Ectodermal cell (in vitro differentiated cells): ENCODE measurements at regions not wholly inside any gene's neighbourhood (a gene's known extent, or its start where the extent isn't known, plus 50 kb on each side); places are given as distances from the start of the nearest gene placed in this dataset.

Experiments used
- H3K27ac ChIP-seq: 2 replicates; pipeline ENCODE4 v1.7.0; 2013; ENCODE audit warnings: mild to moderate bottlenecking, low read depth, low read length; ENCODE audit not compliant: insufficient read depth, poor library complexity, severe bottlenecking
- H3K27me3 ChIP-seq: 2 replicates; pipeline ENCODE4 v1.7.0; 2013; ENCODE audit warnings: mild to moderate bottlenecking, low read length; ENCODE audit not compliant: insufficient read depth, control insufficient read depth, poor library complexity, severe bottlenecking
- H3K36me3 ChIP-seq: one replicate; pipeline ENCODE4 v1.7.0; 2013; ENCODE audit warnings: low read length; ENCODE audit not compliant: control insufficient read depth, insufficient read depth
- H3K4me1 ChIP-seq: one replicate; pipeline ENCODE4 v1.7.0; 2013; ENCODE audit warnings: low read length; ENCODE audit not compliant: control insufficient read depth, insufficient read depth
- H3K4me3 ChIP-seq: 2 replicates; pipeline ENCODE4 v1.7.0; 2013; ENCODE audit warnings: low read depth, low read length, control low read depth; ENCODE audit not compliant: insufficient read depth
- H3K9me3 ChIP-seq: 2 replicates; pipeline ENCODE4 v1.7.0; 2013; ENCODE audit warnings: mild to moderate bottlenecking, low read length, moderate library complexity; ENCODE audit not compliant: control insufficient read depth
- WGBS, 2 experiments: methylation state at CpG; one replicate each; pipeline ENCODE4 v1.1.7; 2013; ENCODE audit warnings: missing lambda C conversion rate in 2 of 2; 5-methylcytosine and 5-hydroxymethylcytosine counted together

DNA sequence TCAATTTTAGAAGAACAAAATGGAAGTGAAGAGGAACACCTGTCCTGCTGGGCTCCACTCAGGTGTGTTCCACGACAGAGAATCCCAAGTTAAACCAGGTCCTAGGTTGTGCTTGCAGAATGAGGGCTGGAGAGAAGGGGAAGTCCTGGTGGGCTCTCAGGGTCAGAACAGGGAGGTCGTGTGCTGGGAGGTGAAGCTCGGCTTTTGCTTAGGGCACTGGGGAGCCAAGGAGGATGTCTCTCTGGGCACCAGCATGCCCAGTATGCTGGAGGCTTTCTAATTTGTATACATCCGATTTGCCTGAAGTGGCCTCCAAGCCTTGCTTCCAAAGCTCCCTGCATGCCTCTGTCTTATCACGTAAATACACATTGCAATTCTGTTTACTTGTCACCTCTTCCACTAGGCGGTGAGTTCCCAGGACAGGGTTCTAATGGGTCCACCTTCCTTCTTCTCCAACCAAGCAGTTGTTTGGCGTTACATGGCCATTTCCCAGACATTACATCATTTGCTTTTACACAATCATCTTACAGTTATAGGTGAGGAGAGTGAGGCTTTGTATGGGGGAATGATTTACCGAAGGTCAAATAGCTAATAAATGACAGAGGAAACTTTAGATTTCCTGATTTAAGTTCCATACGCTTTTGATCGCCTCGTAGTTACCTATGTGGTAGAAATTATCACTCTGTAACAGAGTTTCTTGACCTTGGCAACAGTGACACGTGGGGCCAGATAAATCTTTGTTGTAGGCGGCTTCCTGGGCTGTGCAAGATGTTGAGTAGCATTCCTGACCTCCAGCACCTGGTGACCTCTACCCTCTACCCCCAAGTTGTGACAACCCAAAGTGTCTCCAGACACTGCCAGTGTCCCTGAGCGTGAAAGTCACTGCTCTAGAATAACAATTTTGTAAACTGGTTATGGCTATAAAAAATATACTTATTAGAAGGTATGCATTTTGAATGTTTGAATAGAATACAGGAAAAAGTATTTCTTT lies 901.5 kb downstream of the TBC1D22A start:
- Histone ChIP-seq H3K27ac (no peak overlapping the region), H3K9me3 (no peaks in the 10 kb centered on the region), H3K4me3 (no peak overlapping the region), H3K4me1 (no peaks in the 10 kb centered on the region), H3K36me3 (no peaks in the 10 kb centered on the region), H3K27me3 (no peaks in the 10 kb centered on the region)
- WGBS, 2 experiments = 91 to 94% methylated on average over 13 of the region's 14 CpGs

DNA sequence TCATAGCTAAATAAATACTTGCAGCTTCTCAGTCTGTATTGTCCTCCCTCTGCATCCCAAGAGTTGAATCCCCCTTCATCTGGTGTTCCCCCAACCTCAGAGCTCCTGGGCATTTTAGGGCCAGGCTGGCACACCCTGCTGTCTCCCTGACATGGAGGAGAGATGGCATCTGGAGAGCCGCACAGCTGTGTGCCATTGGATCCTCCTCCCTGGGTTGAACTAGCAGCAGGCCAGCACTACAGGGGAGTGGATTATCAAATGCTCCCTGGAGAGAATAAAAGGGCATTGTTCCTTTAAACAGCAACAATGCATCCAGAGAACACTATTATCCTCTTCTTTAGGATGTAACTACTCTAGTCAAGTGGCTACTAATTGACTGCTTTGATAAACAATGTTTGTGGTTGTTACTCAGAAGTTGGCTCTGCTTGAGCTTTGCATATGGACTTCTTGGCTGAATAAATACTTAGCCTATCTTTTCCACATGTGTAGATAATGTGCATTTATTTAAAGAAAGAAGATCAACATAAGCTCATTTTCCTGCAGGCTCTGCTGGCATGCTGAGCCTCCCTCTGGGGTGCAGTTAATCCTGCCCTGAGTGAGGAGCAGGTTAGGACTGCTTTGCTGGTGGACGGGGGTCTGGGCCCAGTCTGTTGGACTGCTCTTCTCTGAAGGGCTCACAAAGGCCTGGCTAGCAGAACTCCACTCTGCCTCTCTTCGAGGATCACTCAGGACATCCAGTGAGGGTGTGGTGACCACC lies 897.2 kb downstream of the TBC1D22A start:
- Histone ChIP-seq H3K4me3 (no peak overlapping the region), H3K9me3 (no peaks in the 10 kb centered on the region), H3K4me1 (no peaks in the 10 kb centered on the region), H3K27me3 (no peaks in the 10 kb centered on the region), H3K27ac (no peak overlapping the region), H3K36me3 (no peaks in the 10 kb centered on the region)
- WGBS, 2 experiments = 49 to 56% methylated on average over 3 of the region's 3 CpGs

DNA sequence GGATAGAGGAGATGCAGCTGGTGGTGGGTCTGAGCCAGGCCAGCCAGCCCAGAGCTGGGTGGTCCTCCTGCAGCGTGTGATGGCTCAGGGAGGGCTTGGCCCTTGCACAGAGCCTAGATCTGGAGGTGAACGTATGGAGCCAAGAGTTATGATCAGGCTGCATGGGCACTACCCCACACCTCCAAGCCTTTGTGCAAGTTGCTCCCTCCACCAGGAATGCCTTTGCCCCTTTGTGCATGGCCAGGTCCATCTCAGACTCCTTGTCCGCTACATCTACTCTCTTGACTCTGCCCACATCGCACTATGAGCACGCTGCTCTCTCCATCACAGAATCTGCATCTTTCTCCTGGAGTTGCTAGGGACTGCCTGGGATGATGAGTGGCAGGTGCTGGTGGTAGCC lies 895.7 kb downstream of the TBC1D22A start:
- Histone ChIP-seq H3K27me3 (no peaks in the 10 kb centered on the region), H3K9me3 (no peaks in the 10 kb centered on the region), H3K4me1 (no peaks in the 10 kb centered on the region), H3K4me3 (no peak overlapping the region), H3K27ac (no peak overlapping the region), H3K36me3 (no peaks in the 10 kb centered on the region)
- 92 to 96% methylated on average over 5 of the region's 5 CpGs for WGBS, 2 experiments

GRCh38 chr22:47657224-47657623 lies 894.8 kb downstream of the TBC1D22A start:
- Histone ChIP-seq H3K4me1 (no peaks in the 10 kb centered on the region), H3K36me3 (no peaks in the 10 kb centered on the region), H3K27me3 (no peaks in the 10 kb centered on the region), H3K4me3 (no peak overlapping the region), H3K9me3 (no peaks in the 10 kb centered on the region), H3K27ac (no peak overlapping the region)
- WGBS, 2 experiments = 88 to 95% methylated on average over 6 of the region's 6 CpGs

DNA sequence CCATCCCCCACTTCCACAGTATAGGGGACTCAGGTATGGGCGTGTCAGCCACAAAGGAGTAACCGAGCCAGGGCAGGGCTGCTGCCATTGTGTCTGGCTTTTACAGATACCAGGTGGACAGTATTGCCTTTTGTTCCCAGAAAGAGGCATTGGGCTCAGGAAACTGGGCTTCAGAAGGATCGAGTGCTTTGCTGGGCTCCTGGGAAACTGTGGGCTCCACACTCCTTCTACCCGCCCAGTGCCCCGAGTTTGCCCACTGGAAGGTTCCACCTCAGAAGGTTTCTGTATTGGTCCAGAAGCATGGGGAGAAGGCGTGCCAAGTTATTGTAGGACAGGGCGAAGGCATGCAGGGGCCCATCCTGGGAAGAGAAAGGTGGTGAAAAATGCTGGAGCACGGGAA lies 894.4 kb downstream of the TBC1D22A start:
- 91 to 94% methylated on average over 8 of the region's 8 CpGs for WGBS, 2 experiments
- no peaks in the 10 kb centered on the region for H3K27me3 ChIP-seq
- no peaks in the 10 kb centered on the region for H3K36me3 ChIP-seq
- H3K4me3 ChIP-seq = no peak overlapping the region
- H3K27ac ChIP-seq = no peak overlapping the region
- no peaks in the 10 kb centered on the region for H3K9me3 ChIP-seq
- no peaks in the 10 kb centered on the region for H3K4me1 ChIP-seq

DNA sequence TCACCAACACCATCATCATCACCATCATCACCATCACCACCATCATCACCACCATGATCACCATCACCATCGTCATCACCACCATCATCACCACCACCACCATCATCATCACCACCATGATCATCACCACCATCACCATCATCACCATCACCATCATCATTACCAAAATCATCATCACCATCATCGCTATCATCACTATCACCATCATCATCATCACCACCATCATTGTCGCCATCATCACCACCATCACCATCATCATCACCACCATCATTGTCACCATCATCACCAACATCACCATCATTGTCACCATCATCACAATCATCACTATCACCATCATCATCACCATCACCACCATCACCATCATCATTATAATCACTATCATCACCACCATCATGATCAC lies 893.5 kb downstream of the TBC1D22A start:
- Histone ChIP-seq H3K27me3 (no peaks in the 10 kb centered on the region), H3K27ac (no peak overlapping the region), H3K36me3 (no peaks in the 10 kb centered on the region), H3K4me1 (no peaks in the 10 kb centered on the region), H3K4me3 (no peak overlapping the region), H3K9me3 (no peaks in the 10 kb centered on the region)
- 59 to 62% methylated on average over 3 of the region's 3 CpGs for WGBS, 2 experiments

DNA sequence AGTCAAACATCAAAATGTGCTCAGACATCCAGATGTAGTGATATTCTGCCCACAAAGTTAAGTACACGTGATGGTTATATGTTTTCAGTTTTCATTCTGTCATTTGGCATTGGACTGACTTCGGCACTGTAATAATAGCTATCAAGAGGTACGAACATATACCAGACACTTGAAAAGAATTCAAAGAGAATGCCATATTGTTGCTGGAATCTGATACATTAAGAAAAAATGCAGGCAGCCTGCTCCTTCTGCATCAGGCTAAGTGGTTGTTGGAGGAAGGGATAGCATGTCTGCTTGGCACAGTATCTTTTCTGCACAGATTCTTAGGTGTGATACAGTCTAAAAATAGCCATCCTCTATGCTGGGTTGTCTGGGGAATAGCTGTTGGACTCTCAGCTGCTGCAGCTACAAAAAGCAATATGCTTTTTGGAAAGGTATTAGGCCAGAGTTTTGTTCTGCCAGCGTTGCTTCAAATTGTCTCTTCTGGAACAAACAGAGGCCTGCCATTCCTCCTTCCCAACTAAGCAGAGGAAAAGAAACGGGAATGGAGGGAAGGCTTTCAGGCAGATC lies 892.6 kb downstream of the TBC1D22A start:
- Histone ChIP-seq H3K9me3 (no peaks in the 10 kb centered on the region), H3K4me3 (no peak overlapping the region), H3K27ac (no peak overlapping the region), H3K27me3 (no peaks in the 10 kb centered on the region), H3K4me1 (no peaks in the 10 kb centered on the region), H3K36me3 (no peaks in the 10 kb centered on the region)
- 89 to 90% methylated on average over 5 of the region's 5 CpGs for WGBS, 2 experiments

DNA sequence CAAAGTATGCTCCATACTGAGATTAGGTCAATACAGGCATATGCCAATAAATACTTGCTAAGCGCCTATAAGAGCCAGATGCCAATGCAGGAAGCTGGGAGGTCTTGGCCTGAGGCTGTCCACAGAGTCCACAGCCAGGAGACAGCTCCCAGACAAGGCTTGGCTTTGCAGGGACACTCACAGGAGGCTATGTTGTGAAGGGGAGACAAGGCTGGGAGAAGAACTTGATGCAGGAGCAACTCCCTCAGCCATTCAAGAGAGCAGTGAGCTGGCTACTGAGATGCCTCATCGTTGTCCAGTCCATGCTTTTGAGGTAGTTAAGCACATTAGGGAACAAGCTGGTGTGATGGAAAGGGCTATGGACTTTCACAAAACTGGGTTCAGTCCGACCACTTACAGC lies 891.5 kb downstream of the TBC1D22A start:
- H3K36me3 ChIP-seq = no peaks in the 10 kb centered on the region
- no peak overlapping the region for H3K27ac ChIP-seq
- H3K4me3 ChIP-seq = no peak overlapping the region
- 80 to 89% methylated on average over 3 of the region's 3 CpGs for WGBS, 2 experiments
- no peaks in the 10 kb centered on the region for H3K9me3 ChIP-seq
- H3K27me3 ChIP-seq = no peaks in the 10 kb centered on the region
- H3K4me1 ChIP-seq = no peaks in the 10 kb centered on the region

- no peaks in the 10 kb centered on the region for H3K36me3 ChIP-seq
- H3K27me3 ChIP-seq = no peaks in the 10 kb centered on the region
- WGBS, 2 experiments = 79 to 86% methylated on average over 6 of the region's 6 CpGs
- no peaks in the 10 kb centered on the region for H3K4me1 ChIP-seq
- H3K9me3 ChIP-seq = no peaks in the 10 kb centered on the region
- no peak overlapping the region for H3K4me3 ChIP-seq
- no peak overlapping the region for H3K27ac ChIP-seq
These were observed 889.0 kb downstream of the TBC1D22A start for GRCh38 chr22:47651216-47651987.
